ENCODE measurements at regions not wholly inside any gene's neighbourhood (a gene's known extent, or its start where the extent isn't known, plus 50 kb on each side); places are given as distances from the start of the nearest gene placed in this dataset.

GRCh38 chr5:163910226-163910625 is 404.8 kb downstream of the MAT2B start:
- TF ChIP-seq CTCF (conservative IDR thresholded peaks at IDR 0.05; ENCODE audit: low read length), result no peak
- TF ChIP-seq EZH2phosphoT487 (IDR thresholded peaks at IDR 0.05; ENCODE audit: borderline replicate concordance, low read depth, low read length), result no peak
